HG03175 (cell line): ENCODE measurements at regions not wholly inside any gene's neighbourhood (a gene's known extent, or its start where the extent isn't known, plus 50 kb on each side); places are given as distances from the start of the nearest gene placed in this dataset.

ENCODE experiments used
- ATAC-seq: cut with Tn5 transposase; IDR thresholded peaks from one replicate; pipeline ENCODE4 v1.9.1; 2021; ENCODE audit warnings: mild to moderate bottlenecking, moderate library complexity; ENCODE audit not compliant: unreplicated experiment

- no peak for ATAC-seq
These were observed 418.3 kb downstream of the MED13L start for GRCh38 chr12:115859231-115859630.

- no peak for ATAC-seq
These were observed 419.6 kb downstream of the MED13L start for GRCh38 chr12:115857923-115858322.

- no peak for ATAC-seq
These were observed 420.2 kb downstream of the MED13L start for GRCh38 chr12:115857160-115857920.

GRCh38 chr12:115852054-115852453 lies 425.4 kb downstream of the MED13L start:
- ATAC-seq = no peak

DNA sequence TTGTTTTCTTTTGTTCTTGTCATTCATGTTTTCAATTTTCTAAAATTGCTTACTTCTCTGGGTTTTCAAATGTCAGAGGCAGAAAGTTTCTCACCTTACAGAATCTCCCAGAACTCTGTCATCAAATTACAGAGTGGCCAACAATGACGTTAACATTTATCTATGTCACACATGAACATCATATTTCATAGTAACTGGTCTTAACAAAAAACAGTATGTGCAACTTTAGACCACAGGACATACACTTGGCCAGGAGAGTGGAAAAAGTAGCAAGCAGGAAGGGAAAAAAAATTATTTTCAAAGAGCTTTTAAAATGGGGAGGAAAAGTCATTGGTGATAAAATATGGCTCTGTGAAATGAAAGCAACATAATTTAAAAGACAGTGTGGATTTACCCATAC lies 426.5 kb downstream of the MED13L start:
- ATAC-seq = no peak

GRCh38 chr12:115849262-115849943 lies 428.1 kb downstream of the MED13L start:
- ATAC-seq = no peak

GRCh38 chr12:115847398-115847797 lies 430.1 kb downstream of the MED13L start:
- no peak for ATAC-seq

DNA sequence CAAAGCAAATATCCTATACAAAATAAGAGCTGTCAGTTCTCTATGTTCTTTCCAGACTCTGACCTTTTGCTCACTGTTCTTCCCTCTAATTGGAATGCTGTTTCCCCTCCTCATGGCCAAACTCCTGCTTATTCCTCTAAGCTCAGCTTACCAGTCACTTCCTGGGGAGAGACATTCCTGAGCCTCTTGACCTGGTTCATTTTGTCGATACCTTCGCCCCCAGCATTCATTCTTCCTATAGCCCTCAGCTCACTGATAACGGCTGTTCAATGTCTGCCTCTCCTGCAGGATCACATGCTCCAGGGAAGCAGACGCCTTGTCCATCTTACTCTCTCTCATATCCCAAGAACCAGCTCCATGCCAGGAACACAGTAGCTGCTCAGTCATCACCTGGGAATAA lies 431.0 kb downstream of the MED13L start:
- no peak for ATAC-seq

GRCh38 chr12:115840159-115840558 lies 437.3 kb downstream of the MED13L start:
- no peak for ATAC-seq

DNA sequence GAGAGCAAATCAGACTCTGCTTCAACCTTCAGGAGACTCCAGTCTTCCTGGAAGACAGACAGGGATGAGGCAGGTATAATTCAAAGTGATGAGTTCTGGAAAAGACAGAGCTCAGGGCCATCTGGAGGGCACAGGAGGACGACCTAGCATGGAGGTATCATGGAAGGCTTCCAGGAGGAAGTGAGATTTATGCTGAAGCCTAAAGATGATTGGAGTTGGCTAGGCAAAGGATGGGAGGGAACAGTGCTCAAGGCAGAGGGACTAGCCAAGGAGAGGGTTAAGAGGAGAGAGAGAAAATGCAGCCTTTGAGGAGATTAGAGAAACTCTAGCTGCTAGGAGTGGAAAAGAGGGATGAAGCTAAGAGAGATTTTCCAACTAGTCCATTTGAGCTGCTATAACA lies 438.5 kb downstream of the MED13L start:
- no peak for ATAC-seq

DNA sequence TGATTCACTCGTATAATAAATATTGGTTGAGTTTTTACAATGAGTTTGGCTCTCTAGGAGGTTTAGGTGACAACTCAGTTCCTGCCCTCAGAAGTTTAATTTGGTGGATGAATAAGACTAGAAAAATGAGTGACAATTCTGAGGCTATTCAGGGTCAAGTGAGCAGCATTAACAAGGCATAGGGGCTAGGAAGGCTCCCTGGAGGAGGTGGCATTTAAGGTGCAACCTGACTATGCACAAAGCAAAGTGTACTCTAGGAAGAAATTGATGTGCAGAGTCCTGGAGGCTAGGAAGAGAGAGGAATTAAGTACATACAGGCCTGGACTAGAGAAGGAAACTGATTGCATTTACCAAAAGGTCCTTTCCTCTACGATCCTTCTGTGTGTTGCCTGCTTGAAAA lies 440.3 kb downstream of the MED13L start:
- no peak for ATAC-seq

DNA sequence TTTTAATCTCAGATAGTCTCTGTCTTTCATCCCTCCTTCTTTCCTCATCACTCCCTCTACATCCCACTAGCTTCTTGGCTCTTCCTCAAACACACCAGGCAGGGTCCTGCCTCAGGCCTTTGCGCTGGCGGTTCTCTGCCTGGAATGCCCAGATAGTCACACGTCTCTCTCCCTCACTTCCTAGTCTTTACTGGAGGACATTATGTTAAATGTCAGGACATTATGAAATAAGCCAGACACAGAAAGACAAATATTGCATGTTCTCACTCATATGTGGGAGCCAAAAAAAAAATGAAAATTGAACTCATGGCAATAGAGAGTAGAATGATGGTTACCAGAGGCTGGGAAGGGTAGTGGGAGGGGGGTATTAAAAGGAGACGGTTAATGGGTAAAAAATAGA lies 442.0 kb downstream of the MED13L start:
- ATAC-seq = no peak

GRCh38 chr12:115833704-115834103 lies 443.8 kb downstream of the MED13L start:
- no peak for ATAC-seq

- ATAC-seq = no peak
These were observed 446.9 kb downstream of the MED13L start for GRCh38 chr12:115830633-115831032.

GRCh38 chr12:115830070-115830469 lies 447.4 kb downstream of the MED13L start:
- no peak for ATAC-seq

GRCh38 chr12:115828168-115828567 lies 449.3 kb downstream of the MED13L start:
- no peak for ATAC-seq

DNA sequence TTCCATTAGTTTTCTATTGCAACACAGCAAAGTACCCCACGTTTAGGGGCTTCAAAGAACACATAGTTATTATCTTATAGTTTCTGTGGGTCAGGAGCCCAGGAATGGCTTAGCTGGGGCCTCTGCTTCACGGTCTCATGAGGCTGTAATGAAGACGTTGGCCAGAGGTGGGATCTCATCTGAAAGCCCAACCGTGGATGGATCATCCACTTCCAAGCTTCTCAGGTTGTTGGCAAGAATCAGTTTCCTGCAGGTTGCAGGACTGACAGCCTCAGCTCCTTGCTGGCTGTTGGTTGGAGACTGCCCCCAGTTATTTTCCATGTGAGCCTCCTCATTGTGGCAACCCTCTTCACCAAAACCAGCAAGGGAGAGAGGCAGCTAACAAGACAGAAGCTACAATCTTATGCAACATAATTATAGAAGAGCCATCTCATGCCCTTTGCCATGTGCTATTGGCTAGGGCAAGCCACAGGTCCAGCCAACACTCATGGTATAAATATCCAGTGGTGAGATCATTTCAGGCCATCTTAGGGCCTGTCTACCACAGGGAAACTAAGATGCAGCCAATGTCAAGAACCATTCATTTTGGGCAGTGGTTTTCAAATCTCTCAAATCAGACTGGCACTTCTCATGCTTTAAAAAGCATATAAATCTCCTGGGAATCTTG lies 452.4 kb downstream of the MED13L start:
- ATAC-seq = no peak

GRCh38 chr12:115823635-115824034 lies 453.9 kb downstream of the MED13L start:
- ATAC-seq = no peak

GRCh38 chr12:115820656-115821055 lies 456.8 kb downstream of the MED13L start:
- ATAC-seq = no peak

DNA sequence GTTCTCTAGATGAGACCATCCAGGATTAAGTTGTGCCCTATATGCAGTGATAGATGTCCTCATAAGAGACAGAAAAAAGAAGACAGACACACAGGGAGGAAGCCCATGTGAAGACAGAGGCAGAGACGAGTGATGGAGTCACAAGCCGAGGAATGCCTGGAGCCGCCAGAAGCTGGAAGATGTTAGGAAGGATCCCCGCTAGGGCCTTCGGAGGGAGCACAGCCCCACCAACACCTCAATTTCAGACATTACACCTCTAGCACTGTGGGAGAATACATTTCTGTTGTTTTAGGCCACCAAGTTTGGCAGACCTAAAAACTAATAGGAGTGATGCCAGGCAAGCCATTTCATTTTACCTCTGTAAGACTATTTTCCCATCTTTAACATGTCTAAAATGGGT lies 458.5 kb downstream of the MED13L start:
- no peak for ATAC-seq

GRCh38 chr12:115817389-115817788 lies 460.1 kb downstream of the MED13L start:
- no peak for ATAC-seq

DNA sequence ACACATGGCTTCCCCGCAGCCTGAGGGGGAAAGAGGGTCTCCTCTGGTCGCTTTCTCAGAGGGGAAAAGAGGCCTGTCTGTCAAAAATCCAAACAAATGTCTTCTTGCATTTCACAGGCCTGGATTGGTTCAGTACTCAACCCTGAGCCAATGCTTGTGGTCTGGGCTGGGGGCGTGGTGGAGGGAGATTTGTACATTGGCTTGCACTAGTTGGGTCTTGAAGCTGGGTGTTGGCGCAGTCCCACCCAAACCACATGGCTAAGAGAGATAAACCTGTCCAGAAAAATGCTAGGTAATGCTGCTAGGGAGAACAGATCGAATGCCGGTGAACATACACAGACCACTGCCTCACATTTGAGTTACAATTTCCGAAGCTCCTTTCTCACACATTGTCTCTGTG lies 461.6 kb downstream of the MED13L start:
- ATAC-seq = no peak
